GM21619 (cell line): ENCODE measurements at regions not wholly inside any gene's neighbourhood (a gene's known extent, or its start where the extent isn't known, plus 50 kb on each side); places are given as distances from the start of the nearest gene placed in this dataset.

ENCODE experiments used
- ATAC-seq: cut with Tn5 transposase; IDR thresholded peaks from one replicate; pipeline ENCODE4 v1.9.1; 2021; ENCODE audit not compliant: unreplicated experiment

DNA sequence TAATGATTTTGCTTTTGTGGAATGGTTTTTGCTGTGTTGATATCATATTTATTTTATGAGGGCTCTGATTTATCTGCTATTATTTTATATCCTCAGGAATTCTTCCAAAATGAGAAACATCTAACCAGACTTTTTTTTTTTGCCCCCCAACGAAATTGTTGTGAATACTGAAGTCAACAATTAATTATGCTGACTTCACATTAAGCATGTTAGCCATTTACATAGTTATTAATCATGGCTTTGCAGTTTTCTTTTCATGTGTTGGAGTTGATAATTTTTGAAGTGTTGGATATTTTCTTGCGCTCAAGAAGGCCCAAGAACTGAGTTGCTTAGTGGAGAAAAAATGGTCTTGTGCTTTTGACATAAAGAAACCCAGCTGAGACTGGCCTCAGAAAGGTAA is 246.6 kb upstream of the CRY1 start:
- ATAC-seq: no peak

GRCh38 chr12:107340898-107341297 is 247.5 kb upstream of the CRY1 start:
- ATAC-seq: no peak

- ATAC-seq: no peak
Measured at GRCh38 chr12:107344035-107344808, 250.9 kb upstream of the CRY1 start.

GRCh38 chr12:107347261-107347660 is 253.9 kb upstream of the CRY1 start:
- ATAC-seq: no peak

DNA sequence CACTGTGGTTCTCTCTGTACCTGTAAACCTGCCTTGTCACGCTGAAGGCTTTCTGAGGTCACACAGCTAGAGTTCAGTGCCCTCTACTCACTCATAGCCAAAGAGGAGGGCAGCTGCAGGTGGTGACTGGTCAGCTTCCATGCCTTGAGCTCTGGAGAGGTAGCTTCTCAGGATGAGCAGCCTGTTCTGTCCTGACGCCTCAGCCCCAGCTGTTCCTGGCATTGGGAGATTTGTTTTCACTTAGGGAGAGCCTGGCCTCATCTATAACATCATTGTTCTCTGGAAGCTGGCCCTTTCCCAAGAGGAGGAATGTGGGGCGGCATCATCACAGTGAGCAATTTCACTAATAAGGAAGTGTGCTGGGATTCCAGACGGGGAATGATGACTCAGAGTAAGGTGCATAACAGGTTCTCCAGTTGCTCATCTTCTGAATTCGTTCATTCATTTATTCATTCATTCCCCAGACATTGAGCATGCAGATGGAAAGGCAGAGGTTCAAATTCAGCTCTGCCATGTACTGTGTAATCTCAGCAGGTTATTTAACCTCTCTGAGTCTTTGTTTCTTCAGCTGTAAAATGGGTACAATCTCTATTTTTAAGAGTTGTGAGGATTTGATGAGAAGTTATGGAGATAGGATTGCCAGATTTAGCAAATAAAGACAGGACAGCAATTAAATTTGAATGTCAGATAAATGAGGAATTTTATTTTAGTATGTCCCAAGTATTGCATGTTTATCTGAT is 255.8 kb upstream of the CRY1 start:
- ATAC-seq: no peak

DNA sequence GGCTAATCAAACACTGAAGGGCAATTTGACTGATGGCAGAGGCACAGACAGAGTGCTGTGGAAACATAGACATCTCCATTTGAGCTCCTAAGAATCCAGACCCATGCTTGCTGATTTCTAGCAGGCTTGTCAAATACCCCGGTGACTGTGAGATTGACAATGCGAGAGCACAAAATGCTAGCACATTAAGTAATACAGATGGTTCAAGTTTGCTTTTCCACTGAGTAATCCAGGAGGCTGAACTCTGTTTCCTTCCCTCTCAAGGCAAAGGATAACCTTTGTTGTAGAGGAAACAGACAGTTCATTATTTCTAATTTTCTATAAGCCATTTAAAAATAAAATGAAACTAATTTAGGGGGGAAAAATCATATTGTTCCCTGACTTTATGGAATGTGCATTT is 256.5 kb upstream of the CRY1 start:
- ATAC-seq: no peak

- ATAC-seq: no peak
Measured at GRCh38 chr12:107351109-107351508, 257.8 kb upstream of the CRY1 start.

GRCh38 chr12:107351713-107352112 is 258.4 kb upstream of the CRY1 start:
- no peak for ATAC-seq

GRCh38 chr12:107352347-107353081 is 259.2 kb upstream of the CRY1 start:
- ATAC-seq: no peak

- ATAC-seq: no peak
Measured at GRCh38 chr12:107353312-107353711, 260.0 kb upstream of the CRY1 start.

DNA sequence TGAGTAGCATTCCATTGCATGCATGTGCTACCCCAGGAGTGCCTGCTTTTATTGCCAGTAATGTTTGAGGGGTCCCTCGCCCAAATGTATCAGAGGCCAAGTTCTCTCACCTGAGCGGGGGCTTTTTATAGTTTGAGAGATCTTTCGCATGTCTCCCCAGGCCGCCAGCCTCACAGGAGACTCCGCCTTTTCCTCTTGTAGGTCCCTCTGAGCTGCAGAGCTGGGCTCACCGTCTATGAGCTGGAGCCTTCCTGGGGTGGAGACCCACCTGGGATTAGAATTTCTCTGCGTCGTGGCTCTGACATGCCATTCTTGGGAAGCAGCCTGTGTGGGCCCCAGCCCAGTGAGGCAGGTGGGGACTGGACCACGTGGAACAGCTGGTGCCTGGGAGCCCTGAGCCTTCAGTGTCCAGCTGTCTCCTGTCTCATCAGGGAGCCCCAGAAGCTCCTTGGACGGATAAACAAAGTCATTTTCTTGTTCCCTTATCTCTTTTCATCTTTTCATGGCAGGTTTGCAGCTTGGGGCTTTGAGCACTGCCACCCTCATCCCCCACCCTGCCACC is 261.7 kb upstream of the CRY1 start:
- no peak for ATAC-seq

GRCh38 chr12:107355612-107356011 is 262.3 kb upstream of the CRY1 start:
- ATAC-seq: no peak

DNA sequence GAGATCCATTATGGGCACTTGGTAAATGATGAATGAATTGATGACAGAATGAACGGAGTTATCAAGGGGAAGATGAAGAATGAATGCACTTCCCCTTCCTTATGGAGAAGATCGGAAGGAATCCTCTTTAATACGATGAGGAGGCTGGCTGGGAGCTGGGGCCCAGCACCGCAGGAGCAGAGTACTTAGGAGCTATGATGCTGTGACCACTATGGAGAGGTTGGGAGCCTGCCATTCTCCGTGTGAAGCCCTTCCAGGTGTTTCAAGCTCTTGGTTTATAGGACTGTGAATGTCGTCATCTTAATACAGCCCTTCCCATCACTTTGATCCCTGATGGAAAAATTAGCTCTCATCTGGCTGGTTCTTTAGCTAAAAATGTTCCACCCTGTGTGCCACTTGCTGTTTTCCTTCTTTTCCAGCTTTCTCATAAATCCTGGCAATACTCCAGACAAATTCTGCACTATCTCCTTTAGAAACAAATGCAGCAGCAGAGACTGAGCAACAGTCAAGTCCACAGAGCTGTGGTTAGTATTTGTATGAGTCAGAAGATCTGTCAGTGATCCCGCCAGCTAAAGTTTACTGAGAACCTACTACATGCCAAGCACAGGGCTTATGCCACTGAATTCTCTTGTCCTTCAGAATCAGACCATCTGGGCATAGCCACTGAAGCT is 263.1 kb upstream of the CRY1 start:
- ATAC-seq: no peak

DNA sequence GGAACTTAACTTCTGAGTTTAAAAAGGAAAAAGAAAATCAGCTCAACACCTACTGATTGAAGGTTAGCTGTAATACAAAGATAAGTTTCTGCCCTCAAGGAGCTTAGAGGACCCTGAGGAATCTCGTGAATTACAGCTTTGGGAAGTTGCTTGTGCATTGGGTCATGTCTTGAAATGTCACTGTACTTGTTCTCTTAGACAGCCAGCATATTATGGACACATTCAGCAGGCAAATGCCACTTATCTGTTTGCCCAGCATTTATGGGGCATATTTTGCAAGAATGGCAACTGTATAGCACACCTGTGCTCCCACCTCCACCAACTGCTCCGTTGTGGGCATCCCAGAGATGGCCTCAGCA is 263.6 kb upstream of the CRY1 start:
- no peak for ATAC-seq

GRCh38 chr12:107359382-107359781 is 266.0 kb upstream of the CRY1 start:
- no peak for ATAC-seq

GRCh38 chr12:107360033-107360432 is 266.7 kb upstream of the CRY1 start:
- no peak for ATAC-seq

- no peak for ATAC-seq
Measured at GRCh38 chr12:107360482-107360881, 267.1 kb upstream of the CRY1 start.

DNA sequence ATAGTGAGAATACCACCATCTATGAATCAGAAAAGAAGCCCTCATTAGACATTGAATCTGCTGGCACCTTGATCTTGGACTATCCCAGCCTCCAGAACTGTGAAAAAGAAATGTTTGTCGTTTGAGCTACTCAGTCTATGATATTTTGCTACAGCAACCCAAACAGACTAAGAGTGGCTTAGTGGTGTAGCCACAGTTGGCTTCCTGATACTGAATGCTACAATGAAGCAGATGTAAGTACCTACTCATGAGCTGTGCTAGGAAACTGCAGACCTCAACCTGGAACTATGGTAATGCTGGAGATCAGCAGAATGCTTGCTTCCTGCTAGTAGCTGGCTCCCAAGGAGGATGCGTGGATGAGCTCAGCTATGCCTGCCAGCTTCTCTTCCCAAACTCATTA is 268.6 kb upstream of the CRY1 start:
- no peak for ATAC-seq

- no peak for ATAC-seq
Measured at GRCh38 chr12:107362960-107363359, 269.6 kb upstream of the CRY1 start.

DNA sequence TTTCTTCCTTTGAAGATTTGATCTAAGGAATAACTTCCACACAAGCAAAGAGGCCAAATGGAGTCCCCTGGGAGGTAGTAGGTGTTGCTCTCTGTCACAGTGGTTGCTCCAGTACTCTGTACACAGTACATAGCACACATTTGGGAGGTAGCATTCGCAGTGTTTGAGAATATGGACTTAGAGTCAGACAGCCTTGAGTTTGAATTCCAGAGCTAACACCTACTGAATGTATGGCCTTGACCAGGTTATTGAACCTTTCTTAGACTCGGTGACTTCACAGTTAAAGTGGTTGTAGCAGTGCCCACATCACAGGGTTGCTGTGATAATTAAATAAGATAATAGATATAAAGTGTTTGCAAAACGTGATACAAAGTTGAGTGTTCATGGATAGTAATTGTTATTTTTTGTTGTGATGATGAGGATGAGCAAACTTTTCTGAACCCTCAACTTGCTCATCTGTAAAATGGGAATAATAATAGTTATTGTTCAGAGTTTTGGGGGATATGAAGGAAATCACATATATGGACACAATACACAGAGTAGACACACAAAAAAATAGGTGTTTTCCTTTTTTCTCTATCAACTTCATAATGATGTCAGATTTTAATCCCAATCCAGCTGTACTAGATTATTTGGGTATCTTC is 271.6 kb upstream of the CRY1 start:
- no peak for ATAC-seq

DNA sequence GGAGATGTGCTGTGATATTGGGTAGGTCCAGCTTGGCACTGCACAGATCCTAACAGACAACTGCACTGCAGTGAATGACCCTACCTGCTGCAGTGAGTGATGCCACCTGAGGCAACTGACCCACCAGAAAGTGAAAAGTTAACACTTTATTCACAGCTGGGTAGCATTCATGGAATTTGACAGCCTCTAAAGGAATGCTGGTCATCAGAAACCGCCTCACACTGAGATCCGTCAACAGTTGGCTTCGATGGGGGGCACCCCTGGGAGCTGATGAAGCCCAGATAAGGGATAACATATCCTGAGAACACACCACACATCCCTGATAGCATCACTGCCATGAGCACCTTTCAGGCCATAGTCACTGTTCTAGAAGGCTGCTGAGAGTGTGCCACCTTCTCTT is 272.4 kb upstream of the CRY1 start:
- no peak for ATAC-seq
